Hepatocyte (in vitro differentiated cells): ENCODE measurements at regions not wholly inside any gene's neighbourhood (a gene's known extent, or its start where the extent isn't known, plus 50 kb on each side); places are given as distances from the start of the nearest gene placed in this dataset.

Experiments used
- DNase-seq: peaks from one replicate; pipeline ENCODE4 v3.0.0-alpha.2; 2016; ENCODE audit warnings: low spot score
- H2AFZ ChIP-seq: fragments of 200-600 bp; sonication (generic); 2 replicates; pipeline ENCODE4 v1.6.0; 2016; ENCODE audit warnings: antibody characterized with exemption, mild to moderate bottlenecking
- H3K27ac ChIP-seq: fragments of 200-600 bp; sonication (generic); 2 replicates; pipeline ENCODE4 v1.5.1; 2016; ENCODE audit warnings: mild to moderate bottlenecking
- H3K27me3 ChIP-seq: fragments of 200-600 bp; sonication (generic); 2 replicates; pipeline ENCODE4 v1.6.1; 2016
- H3K36me3 ChIP-seq: fragments of 200-600 bp; sonication (generic); replicated peaks from 2 replicates; pipeline ENCODE4 v1.5.1; 2016; ENCODE audit warnings: low read depth; ENCODE audit not compliant: insufficient read depth
- H3K4me1 ChIP-seq: fragments of 200-600 bp; sonication (generic); 2 replicates; pipeline ENCODE4 v1.5.1; 2016; ENCODE audit warnings: mild to moderate bottlenecking, moderate library complexity; ENCODE audit not compliant: insufficient read depth
- H3K4me2 ChIP-seq: fragments of 200-600 bp; sonication (generic); 2 replicates; pipeline ENCODE4 v1.6.0; 2016
- H3K4me3 ChIP-seq: fragments of 200-600 bp; sonication (generic); 2 replicates; pipeline ENCODE4 v1.5.1; 2016; ENCODE audit warnings: mild to moderate bottlenecking
- H3K79me2 ChIP-seq: fragments of 200-600 bp; sonication (generic); 2 replicates; pipeline ENCODE4 v1.6.0; 2017; ENCODE audit warnings: mild to moderate bottlenecking
- H3K9me2 ChIP-seq: fragments of 200-600 bp; sonication (generic); replicated peaks from 2 replicates; pipeline ENCODE4 v1.6.0; 2017; ENCODE audit warnings: mild to moderate bottlenecking; ENCODE audit not compliant: insufficient read depth
- H3K9me3 ChIP-seq: fragments of 200-600 bp; sonication (generic); 2 replicates; pipeline ENCODE4 v1.5.1; 2016; ENCODE audit warnings: low read depth, mild to moderate bottlenecking
- H4K20me1 ChIP-seq: fragments of 200-600 bp; sonication (generic); 2 replicates; pipeline ENCODE4 v1.6.0; 2016; ENCODE audit warnings: mild to moderate bottlenecking; ENCODE audit not compliant: insufficient read depth, poor library complexity, severe bottlenecking
- EZH2 ChIP-seq: fragments of 200-600 bp; sonication (generic); IDR thresholded peaks from 2 replicates; pipeline ENCODE4 v1.6.1; 2016; ENCODE audit warnings: antibody characterized with exemption, mild to moderate bottlenecking, borderline replicate concordance
- EZH2phosphoT487 ChIP-seq: fragments of 200-600 bp; sonication (generic); IDR thresholded peaks from one replicate; pipeline ENCODE4 v1.6.1; 2018; ENCODE audit warnings: antibody characterized with exemption, mild to moderate bottlenecking, low read depth, moderate library complexity; ENCODE audit not compliant: unreplicated experiment, severe bottlenecking
- WGBS: methylation state at CpG from one replicate; pipeline ENCODE4 v1.1.6; 2016; ENCODE audit warnings: low lambda C conversion rate; ENCODE audit errors: missing lambda C conversion rate; 5-methylcytosine and 5-hydroxymethylcytosine counted together
- TF ChIP-seq, protein P1 (sequence below): fragments of 200-600 bp; sonication (generic); IDR thresholded peaks from 2 replicates; pipeline ENCODE4 v1.5.1; 2016; ENCODE audit warnings: antibody characterized with exemption, mild to moderate bottlenecking; ENCODE audit not compliant: poor library complexity

DNA sequence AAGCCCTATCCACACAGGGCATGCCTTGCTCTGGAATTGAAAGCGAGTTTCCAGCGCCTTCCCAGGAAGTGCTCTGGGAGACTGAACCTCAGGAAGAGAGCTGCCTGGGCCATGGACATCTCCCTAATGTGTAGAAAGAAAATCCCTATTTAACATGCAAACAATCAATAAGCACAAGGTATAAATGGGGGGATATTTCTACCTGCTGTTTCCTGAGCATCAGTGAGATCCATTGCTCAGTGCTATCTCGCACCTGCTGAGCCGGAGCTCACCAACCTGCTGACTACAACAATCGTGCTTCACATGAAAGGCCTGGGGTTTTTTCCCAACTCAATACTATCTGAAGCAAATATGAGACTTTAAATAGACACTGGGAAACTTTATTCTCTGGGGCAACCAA, 584.0 kb downstream of the GLRX3 start:
- H3K36me3 ChIP-seq, result no peaks in the 10 kb centered on the region
- no peak overlapping the region for H3K4me2 ChIP-seq
- TF ChIP-seq EZH2phosphoT487 (no peak), EZH2 (no peak)
- TF ChIP-seq, protein P1, sequence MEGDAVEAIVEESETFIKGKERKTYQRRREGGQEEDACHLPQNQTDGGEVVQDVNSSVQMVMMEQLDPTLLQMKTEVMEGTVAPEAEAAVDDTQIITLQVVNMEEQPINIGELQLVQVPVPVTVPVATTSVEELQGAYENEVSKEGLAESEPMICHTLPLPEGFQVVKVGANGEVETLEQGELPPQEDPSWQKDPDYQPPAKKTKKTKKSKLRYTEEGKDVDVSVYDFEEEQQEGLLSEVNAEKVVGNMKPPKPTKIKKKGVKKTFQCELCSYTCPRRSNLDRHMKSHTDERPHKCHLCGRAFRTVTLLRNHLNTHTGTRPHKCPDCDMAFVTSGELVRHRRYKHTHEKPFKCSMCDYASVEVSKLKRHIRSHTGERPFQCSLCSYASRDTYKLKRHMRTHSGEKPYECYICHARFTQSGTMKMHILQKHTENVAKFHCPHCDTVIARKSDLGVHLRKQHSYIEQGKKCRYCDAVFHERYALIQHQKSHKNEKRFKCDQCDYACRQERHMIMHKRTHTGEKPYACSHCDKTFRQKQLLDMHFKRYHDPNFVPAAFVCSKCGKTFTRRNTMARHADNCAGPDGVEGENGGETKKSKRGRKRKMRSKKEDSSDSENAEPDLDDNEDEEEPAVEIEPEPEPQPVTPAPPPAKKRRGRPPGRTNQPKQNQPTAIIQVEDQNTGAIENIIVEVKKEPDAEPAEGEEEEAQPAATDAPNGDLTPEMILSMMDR, result no peak
- no peaks in the 10 kb centered on the region for H3K79me2 ChIP-seq
- no peak for DNase-seq
- H3K27ac ChIP-seq, result no peak overlapping the region
- H4K20me1 ChIP-seq, result no peaks in the 10 kb centered on the region
- WGBS, result 77% methylated on average over 5 of the region's 5 CpGs
- no peak overlapping the region for H3K4me3 ChIP-seq
- no peaks in the 10 kb centered on the region for H3K9me2 ChIP-seq
- no peaks in the 10 kb centered on the region for H3K27me3 ChIP-seq
- H3K4me1 ChIP-seq, result no peaks in the 10 kb centered on the region
- H2AFZ ChIP-seq, result no peak overlapping the region
- H3K9me3 ChIP-seq, result no peaks in the 10 kb centered on the region

DNA sequence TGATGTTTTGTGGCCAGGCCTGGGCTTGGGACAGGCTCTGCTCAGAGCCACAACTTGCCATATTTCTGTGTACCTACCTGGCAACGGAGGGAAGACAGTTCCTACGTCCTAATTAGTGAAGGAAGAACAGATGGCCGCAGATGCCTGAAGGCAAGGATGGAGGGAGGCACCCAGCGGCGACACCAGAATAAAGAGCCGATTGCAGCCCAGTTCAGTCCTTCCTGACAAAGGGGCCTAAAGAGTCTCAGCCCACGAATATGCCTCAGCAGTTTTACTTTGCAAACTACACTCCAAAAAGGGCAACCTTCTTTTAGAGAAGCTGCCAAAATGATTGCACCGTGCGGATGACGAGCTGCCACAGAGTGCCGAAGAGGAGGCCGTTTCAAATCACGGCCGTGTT, 585.8 kb downstream of the GLRX3 start:
- no peaks in the 10 kb centered on the region for H3K4me1 ChIP-seq
- H4K20me1 ChIP-seq, result no peaks in the 10 kb centered on the region
- TF ChIP-seq, protein P1, result no peak
- TF ChIP-seq EZH2 (no peak), EZH2phosphoT487 (no peak)
- no peaks in the 10 kb centered on the region for H3K36me3 ChIP-seq
- no peaks in the 10 kb centered on the region for H3K79me2 ChIP-seq
- no peaks in the 10 kb centered on the region for H3K27me3 ChIP-seq
- H3K9me2 ChIP-seq, result no peaks in the 10 kb centered on the region
- H3K9me3 ChIP-seq, result no peaks in the 10 kb centered on the region
- H3K4me2 ChIP-seq, result no peak overlapping the region
- no peak for DNase-seq
- H3K4me3 ChIP-seq, result no peak overlapping the region
- no peak overlapping the region for H3K27ac ChIP-seq
- H2AFZ ChIP-seq, result no peak overlapping the region
- 72% methylated on average over 14 of the region's 14 CpGs for WGBS

DNA sequence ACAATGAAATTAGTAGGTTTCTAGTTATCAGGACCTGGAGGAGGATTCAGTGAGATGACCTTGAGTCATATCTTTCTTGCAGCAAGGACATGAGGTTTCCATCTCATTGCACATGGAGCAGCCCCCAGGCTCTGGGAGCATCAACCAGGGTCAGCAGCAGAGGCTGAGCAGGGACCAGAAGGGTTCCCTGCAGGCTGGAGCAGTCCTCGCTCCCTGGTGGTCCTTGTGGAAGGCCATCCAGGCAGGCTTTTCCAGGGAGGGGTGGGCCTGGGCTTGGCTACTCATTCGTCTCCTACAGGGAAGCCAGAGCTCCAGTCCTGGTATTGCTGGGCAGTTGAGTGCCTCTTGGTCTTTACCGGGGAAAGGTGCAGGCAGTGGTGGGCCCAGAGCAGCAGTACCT, 587.5 kb downstream of the GLRX3 start:
- no peak for TF ChIP-seq EZH2phosphoT487
- no peak for TF ChIP-seq EZH2
- TF ChIP-seq, protein P1, result no peak
- Histone ChIP-seq H3K9me2 (no peaks in the 10 kb centered on the region), H3K4me3 (no peak overlapping the region), H4K20me1 (no peaks in the 10 kb centered on the region), H3K79me2 (no peaks in the 10 kb centered on the region), H3K27ac (no peak overlapping the region), H2AFZ (no peak overlapping the region), H3K9me3 (no peaks in the 10 kb centered on the region), H3K27me3 (no peaks in the 10 kb centered on the region), H3K36me3 (no peaks in the 10 kb centered on the region), H3K4me2 (no peak overlapping the region), H3K4me1 (no peaks in the 10 kb centered on the region)
- no peak for DNase-seq
- WGBS, result 90% methylated on average over 3 of the region's 3 CpGs

DNA sequence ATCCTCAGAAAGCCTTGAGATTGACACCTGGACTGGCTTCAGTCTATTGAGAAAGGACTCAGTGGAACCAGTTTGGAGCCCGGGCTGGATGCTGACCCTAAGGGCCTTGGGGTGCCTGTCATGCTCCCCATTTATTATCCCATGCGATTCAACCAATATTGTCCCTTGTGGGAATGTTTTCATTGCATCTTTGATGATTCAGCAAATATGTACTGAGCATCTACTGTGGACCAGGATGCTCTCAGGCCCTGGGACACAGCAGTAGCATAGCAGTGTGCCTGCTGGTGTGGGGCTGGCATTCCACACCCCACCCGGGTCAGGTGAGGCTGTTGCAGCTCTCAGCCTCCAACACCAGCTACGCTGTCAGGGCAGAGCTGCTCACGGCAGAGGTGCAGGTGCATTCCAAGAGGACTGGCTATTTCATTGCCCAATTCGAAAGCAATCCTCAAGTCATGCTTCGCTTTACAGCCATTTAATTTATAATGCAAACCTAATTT, 586.0 kb downstream of the TCERG1L start:
- 89% methylated on average over 7 of the region's 7 CpGs for WGBS
- no peak for DNase-seq
- Histone ChIP-seq H3K9me2 (no peaks in the 10 kb centered on the region), H3K36me3 (no peaks in the 10 kb centered on the region), H3K27me3 (no peaks in the 10 kb centered on the region), H3K9me3 (no peaks in the 10 kb centered on the region), H3K4me3 (no peak overlapping the region), H3K4me2 (no peak overlapping the region), H4K20me1 (no peaks in the 10 kb centered on the region), H3K79me2 (no peaks in the 10 kb centered on the region), H3K27ac (no peak overlapping the region), H3K4me1 (no peaks in the 10 kb centered on the region), H2AFZ (no peak overlapping the region)
- TF ChIP-seq EZH2phosphoT487, result no peak
- TF ChIP-seq, protein P1, result no peak
- no peak for TF ChIP-seq EZH2
